Choroid plexus epithelial cell (primary cell): ENCODE measurements at regions not wholly inside any gene's neighbourhood (a gene's known extent, or its start where the extent isn't known, plus 50 kb on each side); places are given as distances from the start of the nearest gene placed in this dataset.

Source experiments
- DNase-seq: peaks from one replicate; pipeline ENCODE4 v3.0.0-alpha.2; 2010; ENCODE audit warnings: low read depth
- H3K4me3 ChIP-seq: 2 replicates; pipeline ENCODE4 v1.5.1; 2011; ENCODE audit warnings: low read depth, mild to moderate bottlenecking, control low read depth, low read length, moderate library complexity
- CTCF ChIP-seq: conservative IDR thresholded peaks from 2 replicates; pipeline ENCODE4 v1.5.1; 2011; ENCODE audit warnings: low read depth, mild to moderate bottlenecking, control low read depth, inconsistent platforms, low read length, moderate library complexity

GRCh38 chr2:225317186-225317585 lies 82.3 kb upstream of the NYAP2 start:
- TF ChIP-seq CTCF: no peak
- no peak overlapping the region for H3K4me3 ChIP-seq
- DNase-seq: no peak

GRCh38 chr2:225310745-225311144 lies 88.8 kb upstream of the NYAP2 start:
- DNase-seq: no peak
- no peak for TF ChIP-seq CTCF
- H3K4me3 ChIP-seq: no peak overlapping the region

- no peak overlapping the region for H3K4me3 ChIP-seq
- TF ChIP-seq CTCF: no peak
- no peak for DNase-seq
These were observed 90.0 kb upstream of the NYAP2 start for GRCh38 chr2:225309516-225309915.

- no peak for DNase-seq
- TF ChIP-seq CTCF: no peak
- no peak overlapping the region for H3K4me3 ChIP-seq
These were observed 102.6 kb upstream of the NYAP2 start for GRCh38 chr2:225296951-225297350.

GRCh38 chr2:225295102-225295501 lies 104.4 kb upstream of the NYAP2 start:
- TF ChIP-seq CTCF: no peak
- H3K4me3 ChIP-seq: no peak overlapping the region
- no peak for DNase-seq

GRCh38 chr2:225293638-225294037 lies 105.9 kb upstream of the NYAP2 start:
- DNase-seq: no peak
- TF ChIP-seq CTCF: no peak

GRCh38 chr2:225290757-225291400 lies 108.6 kb upstream of the NYAP2 start:
- no peak for DNase-seq
- no peak overlapping the region for H3K4me3 ChIP-seq
- no peak for TF ChIP-seq CTCF

More at GRCh38 chr2:225293638-225294037, 105.9 kb upstream of the NYAP2 start:
- H3K4me3 ChIP-seq: no peak overlapping the region
